ENCODE measurements at regions not wholly inside any gene's neighbourhood (a gene's known extent, or its start where the extent isn't known, plus 50 kb on each side); places are given as distances from the start of the nearest gene placed in this dataset.
"Not testable (repeated sequence)": the region's sequence is repeated elsewhere in the genome, so short reads cannot be mapped to it uniquely, and the experiment has no call there.

- no peak overlapping the region for H3K4me3 Mint-ChIP-seq
- H3K4me1 Mint-ChIP-seq: peaks cover 5% of the 10 kb centered on the region
- H3K4me1 ChIP-seq (ENCODE audit: control insufficient read depth in 2 of 2, insufficient read depth in 2 of 2, low read length in 2 of 2): peaks cover 0 to 3% of the 10 kb centered on the region in 2 donors
- H3K36me3 ChIP-seq (replicated peaks in 1 of 2; ENCODE audit: control extremely low read depth in 1 of 2, control insufficient read depth in 1 of 2, extremely low read depth in 1 of 2, insufficient read depth in 2 of 2, low read length in 1 of 2): no peaks in the 10 kb centered on the region
- H3K27ac Mint-ChIP-seq: no peak overlapping the region
- no peak overlapping the region for H2AFZ ChIP-seq (ENCODE audit: insufficient read depth, low read depth, low read length, poor library complexity, severe bottlenecking)
- no peaks in the 10 kb centered on the region for H4K20me1 ChIP-seq (ENCODE audit: control insufficient read depth, insufficient read depth, low read length, poor library complexity, severe bottlenecking)
- ChIA-PET CTCF (no interaction called here), POLR2A (no interaction called here)
- TF ChIP-seq CTCF (IDR thresholded peaks at IDR 0.05): no peak
- no peak for TF ChIP-seq EZH2 (IDR thresholded peaks at IDR 0.05; ENCODE audit: borderline replicate concordance, insufficient read depth, low read depth, low read length, poor library complexity, severe bottlenecking)
- peaks cover 40% of the 10 kb centered on the region for H3K27me3 Mint-ChIP-seq
- ATAC-seq (ENCODE audit: low read depth) (no peak), DNase-seq (no peak)
- no peak overlapping the region for H3K4me2 ChIP-seq (replicated peaks; ENCODE audit: low read depth, low read length, poor library complexity, severe bottlenecking)
- no peak overlapping the region for H3K4me3 ChIP-seq (ENCODE audit: control extremely low read depth in 1 of 5, extremely low read depth in 1 of 5, insufficient read depth in 1 of 5, low read depth in 2 of 5, low read length in 4 of 5)
- 60% methylated on average over 5 of the region's 6 CpGs for WGBS (ENCODE audit: insufficient coverage)
- H3K79me2 ChIP-seq (ENCODE audit: control insufficient read depth, insufficient read depth, low read length): no peaks in the 10 kb centered on the region
- H3K9ac ChIP-seq (ENCODE audit: low read length): no peak overlapping the region
- peaks cover 0 to 15% (median 0%) of the 10 kb centered on the region in 3 donors for H3K9me3 ChIP-seq (ENCODE audit: control extremely low read depth in 1 of 3, control insufficient read depth in 2 of 3, insufficient read depth in 1 of 3, low read length in 2 of 3)
- H3K9me3 Mint-ChIP-seq (ENCODE audit: insufficient read depth): no peaks in the 10 kb centered on the region
- H3K27me3 ChIP-seq (replicated peaks in 1 of 4; ENCODE audit: control extremely low read depth in 1 of 4, control insufficient read depth in 3 of 4, insufficient read depth in 4 of 4, low read length in 3 of 4): peaks cover 0 to 34% (median 12%) of the 10 kb centered on the region in 4 experiments
- intact Hi-C loops (cut with micrococcal nuclease): no loop called here
- H3K27ac ChIP-seq (ENCODE audit: low read length in 2 of 2): no peak overlapping the region
Measured at GRCh38 chr22:27075028-27075678, 417.8 kb downstream of the MIAT start.

- no peaks in the 10 kb centered on the region for H3K36me3 ChIP-seq (replicated peaks in 1 of 2; ENCODE audit: control extremely low read depth in 1 of 2, control insufficient read depth in 1 of 2, extremely low read depth in 1 of 2, insufficient read depth in 2 of 2, low read length in 1 of 2)
- peaks cover 5% of the 10 kb centered on the region for H3K4me1 Mint-ChIP-seq
- H3K27me3 Mint-ChIP-seq: peaks cover 38% of the 10 kb centered on the region
- DNase-seq (no peak), ATAC-seq (ENCODE audit: low read depth) (no peak)
- H3K27me3 ChIP-seq (replicated peaks in 1 of 4; ENCODE audit: control extremely low read depth in 1 of 4, control insufficient read depth in 3 of 4, insufficient read depth in 4 of 4, low read length in 3 of 4): peaks cover 0 to 28% (median 9%) of the 10 kb centered on the region in 4 experiments
- H3K9me3 ChIP-seq (ENCODE audit: control extremely low read depth in 1 of 3, control insufficient read depth in 2 of 3, insufficient read depth in 1 of 3, low read length in 2 of 3): peaks cover 0 to 15% (median 0%) of the 10 kb centered on the region in 3 donors
- H3K4me1 ChIP-seq (ENCODE audit: control insufficient read depth in 2 of 2, insufficient read depth in 2 of 2, low read length in 2 of 2): peaks cover 0 to 3% of the 10 kb centered on the region in 2 donors
- H3K4me3 Mint-ChIP-seq: no peak overlapping the region
- no peaks in the 10 kb centered on the region for H3K9me3 Mint-ChIP-seq (ENCODE audit: insufficient read depth)
- ChIA-PET CTCF (no interaction called here), POLR2A (no interaction called here)
- H3K4me3 ChIP-seq (ENCODE audit: control extremely low read depth in 1 of 5, extremely low read depth in 1 of 5, insufficient read depth in 1 of 5, low read depth in 2 of 5, low read length in 4 of 5): no peak overlapping the region
- H3K27ac Mint-ChIP-seq: no peak overlapping the region
- WGBS (ENCODE audit: insufficient coverage): 2% methylated on average over 7 of the region's 7 CpGs
- TF ChIP-seq EZH2 (IDR thresholded peaks at IDR 0.05; ENCODE audit: borderline replicate concordance, insufficient read depth, low read depth, low read length, poor library complexity, severe bottlenecking) (no peak), CTCF (IDR thresholded peaks at IDR 0.05) (no peak)
- H3K79me2 ChIP-seq (ENCODE audit: control insufficient read depth, insufficient read depth, low read length): no peaks in the 10 kb centered on the region
- H4K20me1 ChIP-seq (ENCODE audit: control insufficient read depth, insufficient read depth, low read length, poor library complexity, severe bottlenecking): no peaks in the 10 kb centered on the region
- no peak overlapping the region for H3K4me2 ChIP-seq (replicated peaks; ENCODE audit: low read depth, low read length, poor library complexity, severe bottlenecking)
- intact Hi-C loops (cut with micrococcal nuclease): no loop called here
- H3K27ac ChIP-seq (ENCODE audit: low read length in 2 of 2): no peak overlapping the region
- no peak overlapping the region for H2AFZ ChIP-seq (ENCODE audit: insufficient read depth, low read depth, low read length, poor library complexity, severe bottlenecking)
- no peak overlapping the region for H3K9ac ChIP-seq (ENCODE audit: low read length)
Measured at GRCh38 chr22:27075891-27076290, 418.5 kb downstream of the MIAT start.

- Histone ChIP-seq H3K27me3 (replicated peaks in 1 of 4; ENCODE audit: control extremely low read depth in 1 of 4, control insufficient read depth in 3 of 4, insufficient read depth in 4 of 4, low read length in 3 of 4) (peaks cover 0 to 35% (median 10%) of the 10 kb centered on the region in 4 experiments), H3K9me3 (ENCODE audit: control extremely low read depth in 1 of 3, control insufficient read depth in 2 of 3, insufficient read depth in 1 of 3, low read length in 2 of 3) (peaks cover 0 to 12% (median 0%) of the 10 kb centered on the region in 3 donors)
- H3K27ac ChIP-seq (ENCODE audit: low read length in 2 of 2); H3K4me2 ChIP-seq (replicated peaks; ENCODE audit: low read depth, low read length, poor library complexity, severe bottlenecking); H3K4me3 ChIP-seq (ENCODE audit: control extremely low read depth in 1 of 5, extremely low read depth in 1 of 5, insufficient read depth in 1 of 5, low read depth in 2 of 5, low read length in 4 of 5); H3K9me3 Mint-ChIP-seq (ENCODE audit: insufficient read depth); H3K27ac Mint-ChIP-seq; H3K4me1 Mint-ChIP-seq; H3K9ac ChIP-seq (ENCODE audit: low read length); H3K4me3 Mint-ChIP-seq; DNase-seq; intact Hi-C loops (cut with micrococcal nuclease); H3K79me2 ChIP-seq (ENCODE audit: control insufficient read depth, insufficient read depth, low read length); H3K4me1 ChIP-seq (ENCODE audit: control insufficient read depth in 2 of 2, insufficient read depth in 2 of 2, low read length in 2 of 2); H3K36me3 ChIP-seq (replicated peaks in 1 of 2; ENCODE audit: control extremely low read depth in 1 of 2, control insufficient read depth in 1 of 2, extremely low read depth in 1 of 2, insufficient read depth in 2 of 2, low read length in 1 of 2); H2AFZ ChIP-seq (ENCODE audit: insufficient read depth, low read depth, low read length, poor library complexity, severe bottlenecking); ATAC-seq (ENCODE audit: low read depth); POLR2A ChIA-PET; CTCF ChIA-PET; H4K20me1 ChIP-seq (ENCODE audit: control insufficient read depth, insufficient read depth, low read length, poor library complexity, severe bottlenecking): not testable (repeated sequence)
- peaks cover 41% of the 10 kb centered on the region for H3K27me3 Mint-ChIP-seq
- WGBS (ENCODE audit: insufficient coverage): no CpG with 5 or more reads among the region's 3 CpGs
Measured at GRCh38 chr22:27078064-27078463, 420.7 kb downstream of the MIAT start.
